HFF-Myc (cell line): ENCODE measurements at regions not wholly inside any gene's neighbourhood (a gene's known extent, or its start where the extent isn't known, plus 50 kb on each side); places are given as distances from the start of the nearest gene placed in this dataset.

ENCODE experiments used
- DNase-seq: peaks from one replicate; pipeline ENCODE4 v3.0.0-alpha.2; 2011; ENCODE audit warnings: low read depth; ENCODE audit errors: extremely low read depth
- H3K4me3 ChIP-seq: replicated peaks from 2 replicates; pipeline ENCODE4 v1.5.1; 2011; ENCODE audit warnings: low read depth, mild to moderate bottlenecking, control low read depth, low read length
- TF ChIP-seq, protein P1 (sequence below): IDR thresholded peaks from 2 replicates; pipeline ENCODE4 v1.5.1; 2012; ENCODE audit warnings: mild to moderate bottlenecking, low read depth, low read length, control low read depth; ENCODE audit errors: missing control alignments

DNA sequence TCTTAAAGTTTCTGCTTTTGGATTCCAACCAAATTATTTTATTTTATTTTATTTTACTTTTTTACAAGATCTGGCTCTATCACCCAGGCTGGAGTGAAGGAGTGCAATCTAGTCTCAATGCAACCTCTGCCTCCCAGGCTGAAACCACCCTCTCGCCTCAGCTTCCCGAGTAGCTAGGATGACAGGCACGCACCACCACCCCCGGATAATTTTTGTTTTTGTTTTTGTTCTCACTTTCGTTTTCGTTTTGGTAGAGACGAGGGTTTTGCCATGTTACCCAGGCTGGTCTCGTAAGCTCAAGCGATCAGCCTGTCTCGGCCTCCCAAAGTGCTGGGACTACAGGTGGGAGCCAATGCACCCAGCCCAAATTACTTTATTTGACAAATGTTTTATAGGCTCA, 219.8 kb downstream of the ETS1 start:
- DNase-seq = no peak
- no peak overlapping the region for H3K4me3 ChIP-seq
- TF ChIP-seq, protein P1, sequence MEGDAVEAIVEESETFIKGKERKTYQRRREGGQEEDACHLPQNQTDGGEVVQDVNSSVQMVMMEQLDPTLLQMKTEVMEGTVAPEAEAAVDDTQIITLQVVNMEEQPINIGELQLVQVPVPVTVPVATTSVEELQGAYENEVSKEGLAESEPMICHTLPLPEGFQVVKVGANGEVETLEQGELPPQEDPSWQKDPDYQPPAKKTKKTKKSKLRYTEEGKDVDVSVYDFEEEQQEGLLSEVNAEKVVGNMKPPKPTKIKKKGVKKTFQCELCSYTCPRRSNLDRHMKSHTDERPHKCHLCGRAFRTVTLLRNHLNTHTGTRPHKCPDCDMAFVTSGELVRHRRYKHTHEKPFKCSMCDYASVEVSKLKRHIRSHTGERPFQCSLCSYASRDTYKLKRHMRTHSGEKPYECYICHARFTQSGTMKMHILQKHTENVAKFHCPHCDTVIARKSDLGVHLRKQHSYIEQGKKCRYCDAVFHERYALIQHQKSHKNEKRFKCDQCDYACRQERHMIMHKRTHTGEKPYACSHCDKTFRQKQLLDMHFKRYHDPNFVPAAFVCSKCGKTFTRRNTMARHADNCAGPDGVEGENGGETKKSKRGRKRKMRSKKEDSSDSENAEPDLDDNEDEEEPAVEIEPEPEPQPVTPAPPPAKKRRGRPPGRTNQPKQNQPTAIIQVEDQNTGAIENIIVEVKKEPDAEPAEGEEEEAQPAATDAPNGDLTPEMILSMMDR = no peak

DNA sequence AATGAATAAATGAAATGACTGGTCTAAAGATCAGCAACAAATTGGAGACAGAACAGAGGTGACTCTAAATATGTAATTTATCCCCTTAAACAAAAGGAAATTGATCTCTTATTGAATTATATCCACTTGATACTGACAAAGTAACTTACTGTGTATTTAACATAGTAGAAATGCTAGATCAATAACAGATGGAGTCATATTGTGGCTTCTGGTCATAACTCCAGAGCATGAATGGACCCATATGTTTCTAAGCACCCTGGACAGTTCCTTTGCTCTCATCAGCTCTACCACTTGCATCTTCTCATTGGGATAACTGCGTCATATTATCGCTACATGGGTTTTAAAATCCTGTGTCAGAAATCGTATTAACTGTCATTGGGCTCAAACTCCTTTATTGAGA, 222.3 kb downstream of the ETS1 start:
- TF ChIP-seq, protein P1 = no peak
- peak; percentile 73 for DNase-seq
- H3K4me3 ChIP-seq = no peak overlapping the region

DNA sequence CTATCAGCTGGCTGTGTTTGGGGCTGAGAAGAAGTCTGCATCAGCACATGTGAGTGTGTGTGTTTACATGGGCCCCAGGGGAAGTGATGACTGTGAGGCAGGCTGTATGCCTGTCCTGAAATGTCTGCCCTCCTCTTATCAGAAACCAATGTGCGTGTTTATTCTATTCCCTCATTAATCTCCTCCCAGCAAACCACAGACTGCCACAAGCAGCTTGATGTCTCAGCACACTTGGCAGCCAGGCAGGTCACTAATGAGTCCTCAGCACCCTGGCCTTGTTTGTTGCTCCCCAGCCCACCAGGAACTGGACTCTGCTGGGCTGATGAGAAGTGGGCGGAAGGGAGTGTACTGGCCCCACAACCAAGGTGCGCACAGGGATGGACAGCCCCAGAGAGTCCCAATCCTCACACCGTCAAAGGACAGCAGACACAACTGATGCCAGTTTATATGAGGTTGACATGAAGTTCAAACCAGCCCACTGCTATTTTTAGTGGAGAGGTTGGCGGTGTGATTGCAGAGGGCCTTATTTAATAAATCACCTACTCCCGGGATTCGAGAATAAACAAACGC, 225.8 kb downstream of the ETS1 start:
- TF ChIP-seq, protein P1 = no peak
- no peak for DNase-seq
- no peak overlapping the region for H3K4me3 ChIP-seq

DNA sequence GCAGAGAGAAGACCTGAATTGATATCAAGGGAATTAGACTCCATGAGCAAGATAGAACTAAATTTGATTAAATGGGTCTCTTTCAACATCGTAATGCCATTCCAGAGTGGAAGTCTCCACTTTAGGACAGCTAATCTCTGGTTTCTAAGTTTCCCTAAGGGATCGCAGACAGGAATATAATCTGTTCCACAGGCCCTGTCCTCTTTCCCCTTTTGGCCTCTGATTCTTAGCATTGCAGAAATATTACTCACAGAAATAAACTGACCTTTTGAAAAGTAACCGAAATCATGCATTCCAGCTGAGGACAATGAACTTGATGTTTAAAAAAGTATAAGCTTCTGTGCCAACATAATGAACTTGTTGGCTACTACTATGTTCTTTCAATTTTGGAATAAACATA, 227.8 kb downstream of the ETS1 start:
- TF ChIP-seq, protein P1 = no peak
- DNase-seq = no peak
- H3K4me3 ChIP-seq = no peak overlapping the region

DNA sequence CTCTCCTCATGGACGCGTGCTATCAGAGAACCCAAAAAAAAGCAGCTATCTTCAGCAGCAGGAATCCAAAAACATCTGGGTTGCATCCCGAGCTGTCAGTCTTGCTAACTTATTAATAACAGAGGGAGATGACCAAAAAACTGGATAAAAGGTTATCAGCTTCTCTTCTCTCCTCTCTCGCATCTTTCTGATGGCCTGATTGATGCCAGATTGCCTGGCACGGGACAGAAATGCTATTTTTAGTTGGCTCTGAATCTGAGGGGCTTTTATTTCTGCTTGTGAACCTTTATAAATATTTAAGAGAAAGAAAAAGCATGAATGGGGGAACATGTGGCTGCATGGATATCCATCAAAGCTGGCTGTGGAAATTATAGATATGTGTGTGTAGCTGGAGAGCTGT, 230.3 kb downstream of the ETS1 start:
- H3K4me3 ChIP-seq = no peak overlapping the region
- TF ChIP-seq, protein P1 = no peak
- DNase-seq = no peak

DNA sequence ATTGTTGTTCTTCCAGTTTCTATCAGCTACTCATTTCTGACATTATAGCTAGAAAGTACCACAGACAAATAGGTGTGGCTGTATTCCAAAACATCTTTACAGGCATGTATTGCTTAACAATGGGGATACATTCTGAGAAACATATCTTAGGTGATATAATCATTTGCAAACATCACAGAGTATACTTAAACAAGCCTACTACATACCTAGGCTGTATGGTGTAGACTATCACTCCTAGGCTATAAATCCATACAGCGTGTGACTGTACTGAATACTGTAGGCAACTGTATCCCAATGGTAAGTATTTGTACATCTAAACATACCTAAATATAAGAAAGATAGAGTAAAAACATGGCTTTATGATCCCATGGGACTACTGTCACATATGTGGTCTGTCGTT, 231.8 kb downstream of the ETS1 start:
- DNase-seq = no peak
- TF ChIP-seq, protein P1 = no peak

DNA sequence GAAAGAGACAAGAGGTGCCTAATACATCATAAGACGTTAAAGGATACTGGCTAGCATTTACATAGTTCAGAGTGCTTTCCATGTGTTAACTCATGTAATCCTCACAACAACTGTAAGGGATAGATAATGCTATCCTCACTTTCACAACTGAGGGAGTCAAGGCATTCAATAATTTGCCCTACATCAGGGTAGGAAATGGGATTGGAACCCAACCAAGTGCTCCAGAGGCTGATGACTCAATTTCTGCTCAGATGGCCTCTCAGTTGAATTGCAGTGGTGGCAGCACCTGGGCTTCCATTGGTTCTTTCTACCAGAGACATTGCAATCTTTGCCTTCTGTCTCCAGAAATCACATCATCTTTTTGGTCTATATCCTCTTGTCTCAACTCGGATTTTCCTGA, 232.9 kb downstream of the ETS1 start:
- no peak for DNase-seq
- H3K4me3 ChIP-seq = no peak overlapping the region
- TF ChIP-seq, protein P1 = no peak

More for the DNA sequence above, 231.8 kb downstream of the ETS1 start:
- no peak overlapping the region for H3K4me3 ChIP-seq
